Fibroblast of the conjunctiva (primary cell): ENCODE measurements at regions not wholly inside any gene's neighbourhood (a gene's known extent, or its start where the extent isn't known, plus 50 kb on each side); places are given as distances from the start of the nearest gene placed in this dataset.

Experiments
- DNase-seq: peaks from one replicate; pipeline ENCODE4 v3.0.0-alpha.2; 2010; ENCODE audit warnings: low read depth

DNA sequence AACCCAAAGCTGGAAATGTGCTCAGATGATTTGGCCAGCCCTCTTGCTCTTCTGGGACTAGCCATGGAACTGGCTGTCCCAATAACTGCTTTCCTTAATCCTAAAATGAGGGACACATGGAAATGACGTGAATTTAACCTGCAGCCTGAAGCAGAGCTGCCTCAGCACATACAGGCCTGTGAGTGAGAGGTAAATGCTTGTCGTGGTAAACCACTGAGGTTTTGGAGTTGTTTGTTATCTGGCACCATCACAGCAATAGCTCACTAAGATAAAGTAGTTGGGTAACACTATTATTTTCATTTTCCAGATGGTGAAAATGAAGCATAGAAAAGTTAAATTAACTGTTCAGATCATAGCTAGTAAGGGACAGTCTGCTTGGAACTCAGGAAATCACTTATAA is 333.4 kb upstream of the CHD6 start:
- DNase-seq = no peak

DNA sequence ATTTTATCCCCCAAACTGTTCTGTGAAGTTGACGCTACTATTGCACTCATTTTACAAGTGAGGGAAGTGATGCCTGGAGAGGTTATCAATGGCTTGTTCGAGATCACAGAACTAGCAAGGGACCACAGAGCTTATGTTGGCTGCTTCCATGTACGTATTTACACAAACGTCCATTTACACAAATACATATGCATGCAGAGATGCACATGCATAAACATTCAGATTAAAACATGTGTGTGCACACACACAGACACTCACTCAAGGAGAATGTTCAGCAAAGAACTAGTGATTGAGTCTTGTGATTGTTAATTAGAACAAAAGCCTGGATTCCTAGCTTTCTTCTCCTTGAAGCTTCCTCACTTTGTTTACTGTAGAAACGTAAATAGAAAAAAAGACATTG is 321.5 kb upstream of the CHD6 start:
- DNase-seq = no peak

DNA sequence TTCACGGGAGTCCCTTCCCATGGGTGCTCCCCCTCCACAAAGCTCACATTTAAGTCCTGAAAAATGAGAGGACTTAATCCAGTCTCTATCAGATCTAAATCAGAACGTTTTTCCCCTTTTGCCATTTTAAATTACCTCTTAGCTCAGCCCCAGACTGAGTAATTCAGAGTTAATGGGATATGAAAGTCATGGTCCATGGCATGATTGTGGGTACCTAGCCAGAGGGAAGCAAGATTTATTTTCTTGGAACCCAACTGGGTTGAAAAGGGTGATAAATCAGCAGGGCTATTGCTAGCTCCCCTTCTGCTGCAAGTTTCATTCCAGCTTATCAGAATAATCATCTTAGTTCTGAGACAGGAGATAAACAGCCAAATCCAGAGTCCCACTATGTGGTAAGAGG is 320.2 kb upstream of the CHD6 start:
- DNase-seq = no peak

DNA sequence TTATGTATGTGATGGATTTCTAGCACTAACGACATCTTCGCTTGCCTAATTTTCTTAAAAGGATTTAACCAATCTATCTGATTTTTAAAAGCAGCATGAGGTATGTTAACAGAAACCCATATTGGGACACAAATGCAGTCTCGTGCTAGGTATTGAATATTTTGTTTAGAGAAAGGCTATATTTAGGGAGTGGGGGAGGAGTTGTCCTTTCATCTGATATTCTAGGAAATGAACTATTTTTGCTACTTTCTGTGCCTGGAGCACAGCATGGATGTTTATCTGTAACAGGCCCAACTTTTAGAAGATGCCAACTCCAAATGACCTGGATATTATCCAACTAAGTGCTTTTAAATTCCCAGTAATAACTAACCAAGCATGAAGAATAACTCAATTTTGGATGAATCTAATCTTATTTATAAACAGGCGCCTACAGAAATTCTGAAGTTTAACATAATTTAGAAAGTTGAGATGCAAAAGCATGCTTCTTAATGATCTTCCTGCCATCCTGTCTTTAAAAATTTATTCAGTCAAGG is 317.1 kb upstream of the CHD6 start:
- no peak for DNase-seq

DNA sequence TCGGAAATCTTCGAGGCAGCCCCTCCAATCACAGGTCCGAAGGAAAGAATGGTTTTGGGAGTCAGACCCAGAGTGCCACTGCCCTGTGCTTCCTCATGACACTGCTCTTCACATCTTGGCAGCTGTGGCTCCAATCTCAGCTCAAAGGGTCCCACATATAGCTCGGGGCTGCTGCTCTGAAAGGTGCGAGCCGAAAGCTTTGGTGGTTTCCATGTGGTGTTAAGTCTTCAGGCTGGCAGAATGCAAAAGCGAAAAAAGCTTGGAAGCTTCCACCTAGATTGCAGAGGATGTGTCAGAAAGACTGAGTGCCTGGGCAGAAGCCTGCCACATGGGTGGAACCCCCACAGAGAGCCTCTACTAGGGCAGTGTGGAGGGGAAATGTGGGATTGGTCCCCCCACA is 314.3 kb upstream of the CHD6 start:
- no peak for DNase-seq

DNA sequence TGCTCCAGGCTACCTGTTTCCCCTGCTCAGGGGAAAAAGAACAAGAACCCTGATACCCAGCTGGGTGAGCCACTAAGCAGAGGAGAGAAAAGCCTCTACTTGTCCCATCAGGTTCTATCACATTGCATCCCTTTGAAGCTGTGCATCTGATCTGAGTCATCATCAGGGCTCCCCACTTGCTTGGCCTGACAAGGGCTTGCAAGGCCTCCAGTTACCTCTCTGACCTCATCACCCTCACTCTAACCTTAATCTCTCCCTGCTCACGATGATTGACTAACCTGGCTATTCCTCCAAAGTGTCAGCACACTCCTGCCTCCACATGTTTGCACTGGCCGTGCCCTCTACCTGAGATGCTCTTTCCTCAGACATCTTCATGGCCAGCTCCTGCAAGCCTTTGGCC is 309.5 kb upstream of the CHD6 start:
- DNase-seq = no peak

DNA sequence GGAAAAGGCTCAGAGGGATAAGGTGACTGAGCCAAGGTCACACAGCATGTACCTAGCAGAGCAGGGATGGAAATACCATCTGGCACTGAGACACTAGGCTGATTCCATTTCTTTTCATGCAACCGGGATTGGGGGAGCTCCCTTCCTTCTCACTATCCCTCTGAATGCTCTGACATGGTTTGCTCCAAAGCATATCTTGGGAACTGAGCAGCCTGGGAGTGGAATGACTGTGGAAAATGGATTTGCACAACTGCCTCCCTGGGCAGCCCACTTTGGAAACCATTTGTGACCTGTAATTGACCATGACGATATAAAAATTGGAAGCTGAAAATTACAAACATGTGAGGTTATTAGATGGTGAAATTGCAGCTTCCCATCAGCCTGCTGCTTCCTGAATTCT is 309.0 kb upstream of the CHD6 start:
- DNase-seq = no peak

DNA sequence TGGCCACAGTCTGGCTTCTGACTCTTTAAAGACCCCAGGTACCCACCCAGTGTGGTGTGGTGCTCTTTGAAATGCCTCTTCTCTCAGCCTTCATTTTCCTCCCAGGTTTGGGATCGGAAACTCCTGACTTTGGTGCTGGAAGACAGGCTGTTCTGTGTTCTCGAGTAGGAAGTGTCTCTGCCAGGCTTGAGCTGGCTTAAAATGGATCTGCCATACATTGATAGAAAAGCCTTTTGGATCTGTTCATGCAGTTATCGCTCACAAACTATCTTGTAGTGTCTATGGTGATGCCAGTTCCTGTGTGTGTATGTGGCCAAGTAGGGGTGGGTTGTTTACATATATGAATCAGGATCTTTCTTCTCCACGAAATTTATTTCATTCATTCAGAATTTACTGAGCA is 307.3 kb upstream of the CHD6 start:
- no peak for DNase-seq

DNA sequence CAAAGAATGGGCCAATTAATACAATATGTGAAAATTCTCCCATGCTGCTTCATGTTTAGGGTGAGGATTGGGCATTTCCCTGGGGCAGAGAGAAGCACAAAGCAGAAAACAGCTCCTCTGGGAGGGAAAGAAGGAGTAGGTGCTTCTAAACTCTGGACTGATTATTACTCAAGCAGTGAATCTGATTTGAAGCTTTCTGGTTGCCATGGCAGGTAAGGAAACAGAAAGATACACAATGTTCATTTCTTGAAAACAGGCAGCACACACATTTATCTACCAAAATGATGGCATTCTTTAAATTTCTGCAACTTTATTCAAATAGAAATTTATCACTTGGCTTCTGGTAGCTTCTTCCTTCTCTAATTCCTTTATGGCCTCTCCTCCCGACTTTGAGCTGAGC is 305.4 kb upstream of the CHD6 start:
- no peak for DNase-seq

DNA sequence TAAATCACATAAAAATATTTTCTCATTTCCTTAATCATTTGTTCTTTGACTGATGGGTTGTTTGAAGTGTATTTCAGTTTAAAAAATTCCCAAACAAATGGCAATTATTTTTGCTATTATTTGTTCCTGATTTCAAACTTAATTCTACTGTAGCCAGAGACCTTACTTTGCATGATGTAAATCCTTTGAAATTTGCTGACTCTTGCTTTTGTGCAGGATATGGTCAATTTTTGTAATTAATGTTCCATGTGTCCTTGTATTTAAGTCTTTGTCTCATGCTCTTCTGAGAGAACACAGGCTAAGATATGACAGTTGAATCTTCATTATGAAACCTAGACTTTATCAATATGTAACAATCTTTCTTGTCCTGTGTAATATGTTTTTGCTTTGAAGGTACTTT is 295.0 kb upstream of the CHD6 start:
- DNase-seq = no peak

DNA sequence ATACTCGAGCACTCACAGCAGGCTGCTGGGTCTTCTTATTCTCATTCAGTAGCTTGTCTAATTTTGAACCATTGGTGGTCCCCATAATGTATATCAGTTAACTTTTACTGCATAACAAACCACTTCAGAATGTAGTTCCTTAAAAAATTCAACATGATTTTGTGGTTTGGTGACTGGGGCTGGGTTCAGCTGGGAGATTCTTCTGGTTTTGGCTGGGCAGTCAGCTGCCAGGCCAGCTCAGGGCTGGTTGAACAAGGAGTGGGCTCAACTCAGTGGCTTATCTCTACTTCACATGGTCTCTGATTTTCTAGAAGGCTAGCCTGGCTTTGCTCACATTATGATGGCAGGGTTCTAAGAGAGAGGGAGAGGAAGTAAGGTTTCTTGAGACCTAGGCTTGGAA is 292.4 kb upstream of the CHD6 start:
- DNase-seq = no peak

DNA sequence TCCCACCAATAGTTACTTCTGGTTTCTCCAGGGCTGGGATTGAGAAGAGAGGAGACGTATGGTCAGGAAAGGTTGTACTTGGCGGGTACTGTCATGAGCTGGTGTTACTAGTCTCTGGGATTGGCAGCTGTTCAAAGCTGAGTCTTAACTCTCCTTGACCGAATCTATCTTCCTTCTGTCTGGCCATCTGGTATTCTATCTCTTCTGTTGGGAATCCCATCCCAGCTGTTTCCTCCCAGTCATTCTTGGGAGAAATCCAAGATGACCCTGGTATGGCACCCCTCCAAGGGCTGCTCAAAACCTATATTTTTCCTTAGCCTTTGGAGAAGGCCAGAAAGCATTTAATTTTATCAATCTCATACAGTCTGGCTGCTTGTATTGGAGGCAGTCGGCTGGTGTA is 287.0 kb upstream of the CHD6 start:
- DNase-seq = no peak

DNA sequence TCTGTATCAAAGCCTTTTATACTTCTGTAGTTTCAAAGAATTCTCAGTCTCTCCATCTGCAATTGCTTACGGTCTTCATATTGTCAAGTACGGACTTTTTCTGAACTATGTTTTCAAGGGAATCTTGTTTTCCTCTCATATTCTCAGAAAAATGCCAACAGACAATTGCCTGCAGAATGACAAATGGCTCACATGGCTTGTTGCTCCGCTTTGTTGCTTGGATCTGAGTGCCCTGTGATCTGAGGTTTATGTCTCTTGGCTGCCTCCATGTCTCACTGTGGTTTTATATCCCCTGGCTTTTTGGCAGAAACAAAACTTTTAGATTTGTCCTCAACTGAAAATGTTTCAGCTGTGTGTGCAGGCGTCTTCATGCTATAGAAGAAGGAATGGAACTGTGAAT is 285.4 kb upstream of the CHD6 start:
- no peak for DNase-seq

DNA sequence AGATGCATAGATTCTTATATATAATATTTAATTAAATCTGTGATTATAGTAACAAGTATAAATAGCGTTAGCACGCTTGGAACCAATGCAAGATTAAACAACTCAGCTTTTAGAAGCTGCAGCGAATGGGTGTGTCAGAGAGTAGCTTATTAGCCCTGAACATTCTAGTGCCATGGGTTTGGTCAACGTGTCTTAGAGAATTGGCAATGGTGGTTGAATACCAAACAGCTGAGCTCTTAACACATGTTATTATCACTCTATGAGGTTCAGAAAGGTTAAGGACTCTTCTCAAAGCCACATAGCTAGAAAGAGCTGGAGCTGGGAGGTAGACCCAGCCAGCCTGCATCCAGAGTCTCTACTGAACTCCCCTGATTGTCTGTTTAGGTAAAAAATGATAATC is 284.2 kb upstream of the CHD6 start:
- no peak for DNase-seq

DNA sequence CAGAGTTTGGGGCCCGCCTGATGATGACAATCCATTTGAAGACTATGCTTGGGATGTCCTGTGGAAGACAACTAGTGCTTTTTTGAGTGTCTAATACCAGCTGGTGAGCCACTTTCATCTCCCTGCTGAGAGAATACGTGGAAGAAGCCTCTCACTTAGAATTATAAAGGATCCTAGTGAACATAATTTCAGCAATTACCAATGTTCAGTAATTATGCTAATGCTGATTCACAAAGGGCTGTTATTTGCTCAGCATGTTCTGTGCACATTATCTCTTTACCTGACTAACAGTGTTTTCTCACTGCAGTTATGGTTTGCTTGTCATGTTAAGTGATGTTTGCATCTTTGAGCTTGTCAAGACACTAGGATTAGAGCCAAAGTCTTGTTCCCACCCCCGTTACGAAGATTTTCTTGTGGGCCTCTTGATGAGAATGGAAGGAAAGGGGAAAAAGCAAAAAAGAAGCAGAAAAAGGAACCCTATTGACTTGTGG is 282.1 kb upstream of the CHD6 start:
- DNase-seq = no peak

DNA sequence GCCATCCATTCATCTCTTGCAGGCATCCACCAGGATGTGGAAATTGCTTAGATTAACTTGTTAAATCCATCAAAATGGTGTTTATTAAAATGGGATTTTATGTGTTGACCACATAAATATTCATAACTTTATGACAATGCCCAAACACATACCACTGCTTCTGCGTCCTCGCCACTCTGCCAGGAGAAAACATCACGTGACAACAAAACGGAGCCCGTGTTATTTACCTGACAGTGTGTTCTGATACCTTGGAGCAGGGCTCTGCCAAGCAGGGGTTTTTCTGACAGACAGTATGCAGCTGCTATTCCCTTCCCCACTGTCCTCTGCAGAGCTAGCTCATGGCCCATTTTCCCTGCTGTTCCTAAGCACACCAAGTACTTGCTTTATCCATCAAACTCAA is 279.5 kb upstream of the CHD6 start:
- DNase-seq = no peak

DNA sequence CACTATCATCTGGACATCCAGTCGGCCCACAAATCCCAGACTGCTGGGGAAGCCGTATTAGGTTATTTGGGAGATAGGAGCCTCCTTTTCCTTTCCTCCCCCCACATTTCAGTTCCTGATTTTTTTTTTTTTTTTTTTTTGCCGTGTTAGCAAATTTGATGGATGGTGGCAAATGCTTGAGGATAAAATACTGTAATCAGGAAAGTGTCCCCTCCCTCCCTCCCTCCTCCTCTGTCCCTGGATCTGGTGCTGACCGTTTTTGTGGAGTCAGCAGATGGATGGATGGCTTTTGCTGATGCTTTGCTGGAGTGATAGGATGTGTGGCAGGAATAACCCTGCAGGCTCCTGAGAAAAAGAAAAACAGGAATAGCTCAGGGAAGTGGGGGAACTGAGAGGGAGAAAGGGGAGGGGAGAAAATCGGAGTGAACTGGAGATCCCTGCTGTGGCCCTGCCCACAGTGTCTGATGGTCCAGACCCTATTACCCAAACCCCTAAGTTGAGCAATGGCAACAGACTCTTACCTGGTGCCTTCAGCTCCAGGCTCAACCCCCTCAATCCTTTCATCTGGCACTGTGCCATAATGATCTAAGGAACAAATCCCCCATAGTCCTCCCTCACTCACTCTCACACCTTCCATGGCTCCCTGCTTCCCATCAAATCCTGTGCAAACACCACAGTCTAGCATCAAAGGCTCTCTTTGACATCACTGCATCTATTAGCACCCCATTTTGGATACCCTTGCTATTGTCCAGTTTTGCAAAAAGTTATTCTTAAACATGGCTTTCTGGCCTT is 277.3 kb upstream of the CHD6 start:
- DNase-seq = no peak

DNA sequence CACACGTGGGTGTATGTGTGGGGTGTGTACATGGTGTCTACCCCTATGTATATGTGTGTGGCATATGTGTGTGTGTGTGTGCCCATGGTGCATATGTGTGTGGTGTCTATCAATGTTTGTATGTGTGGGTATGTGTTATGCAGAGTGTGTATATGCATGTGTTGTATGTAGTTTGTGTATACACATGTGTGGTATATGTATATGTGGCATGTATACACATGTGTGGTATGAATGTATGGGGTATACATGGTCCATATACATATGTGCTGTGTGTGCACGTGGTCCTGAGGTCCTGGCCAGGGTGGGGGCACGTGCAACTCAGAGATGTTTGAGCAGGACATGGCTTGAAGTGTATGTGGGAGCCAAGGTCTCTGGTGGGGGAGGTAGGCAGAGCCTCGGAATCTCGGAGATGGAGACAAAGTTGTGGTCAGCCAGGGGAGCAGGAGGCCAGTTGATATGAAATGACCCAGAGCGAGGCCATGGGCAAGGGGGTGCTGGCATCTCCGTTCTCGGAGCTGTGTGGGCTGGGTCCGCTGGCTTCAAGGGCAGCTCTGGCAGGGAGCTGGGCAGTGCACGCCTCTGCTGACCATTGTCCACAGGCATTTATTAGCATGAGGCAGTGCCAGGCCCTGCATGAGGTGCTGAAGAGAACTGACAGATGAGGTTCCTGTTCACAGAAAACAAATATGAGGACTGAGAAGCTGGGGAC is 276.2 kb upstream of the CHD6 start:
- no peak for DNase-seq

DNA sequence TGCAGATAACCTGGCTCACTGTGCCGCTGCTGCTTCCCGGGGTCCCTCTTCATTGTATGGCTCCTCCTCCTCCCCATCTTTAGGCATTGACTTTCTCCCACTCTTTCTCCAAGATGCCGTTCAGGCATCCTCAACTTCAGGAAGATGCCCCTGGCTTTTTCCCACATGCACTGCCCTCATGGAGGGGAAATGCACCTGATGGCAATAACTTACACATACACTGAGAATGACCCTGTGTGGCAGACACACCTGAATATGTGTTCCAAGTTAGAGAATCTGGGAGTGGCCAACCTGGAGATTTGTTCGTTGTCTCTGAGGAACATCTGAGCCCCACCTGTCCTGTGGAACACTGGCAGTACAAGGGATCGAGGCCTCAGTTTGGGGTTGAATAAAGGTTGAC is 273.9 kb upstream of the CHD6 start:
- no peak for DNase-seq

DNA sequence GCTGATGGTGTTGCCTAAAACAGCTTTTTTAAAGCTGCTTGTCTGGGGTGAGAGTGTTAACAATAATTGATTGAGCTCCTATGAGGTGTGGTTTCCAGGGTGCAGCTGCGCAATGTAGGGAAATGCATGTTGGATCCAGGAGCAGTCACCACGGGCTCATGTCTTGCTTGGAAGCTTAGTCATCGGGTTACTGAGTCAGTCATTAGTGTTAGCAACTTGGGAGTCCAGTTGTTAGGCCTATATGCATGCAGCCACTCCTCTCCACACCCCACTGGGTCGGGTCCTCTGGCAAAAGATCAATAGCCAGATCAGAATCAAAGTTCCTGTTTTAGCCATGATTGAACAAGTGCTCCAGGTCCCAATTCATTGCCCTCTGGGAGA is 271.7 kb upstream of the CHD6 start:
- DNase-seq = no peak

DNA sequence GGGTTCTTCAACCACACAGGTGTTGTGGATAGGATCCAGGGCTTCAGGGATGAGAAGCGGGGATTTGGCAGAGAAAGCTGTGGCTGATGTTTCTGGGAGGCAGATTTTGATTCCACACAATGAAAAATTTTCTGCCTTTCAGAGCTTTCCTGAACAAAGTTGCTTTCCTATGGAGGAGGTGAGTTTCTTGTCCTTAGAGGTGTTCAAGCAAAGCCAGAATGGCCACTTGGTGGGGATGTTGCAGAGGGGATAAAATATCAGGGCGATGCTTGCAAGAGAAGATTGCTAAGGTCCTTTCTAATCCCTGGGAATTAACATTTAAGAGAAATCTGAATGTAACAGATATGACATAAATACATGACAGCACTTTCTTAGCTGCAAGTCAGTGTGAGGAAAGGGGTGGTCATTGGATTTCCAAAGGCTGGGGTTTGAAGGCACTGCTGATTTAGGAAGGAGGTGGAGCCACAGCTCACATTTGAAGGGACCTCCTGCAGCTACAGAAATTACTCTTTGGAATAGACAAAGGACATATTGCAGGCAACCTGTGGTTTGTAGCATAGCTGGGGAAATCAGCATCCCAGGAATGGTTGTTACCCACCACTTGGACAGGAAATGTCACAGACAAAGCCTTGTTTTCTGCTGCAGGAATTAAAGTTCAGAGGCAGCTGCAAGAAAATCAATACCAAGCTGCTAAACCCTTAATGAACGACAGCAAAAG is 271.1 kb upstream of the CHD6 start:
- DNase-seq = no peak

DNA sequence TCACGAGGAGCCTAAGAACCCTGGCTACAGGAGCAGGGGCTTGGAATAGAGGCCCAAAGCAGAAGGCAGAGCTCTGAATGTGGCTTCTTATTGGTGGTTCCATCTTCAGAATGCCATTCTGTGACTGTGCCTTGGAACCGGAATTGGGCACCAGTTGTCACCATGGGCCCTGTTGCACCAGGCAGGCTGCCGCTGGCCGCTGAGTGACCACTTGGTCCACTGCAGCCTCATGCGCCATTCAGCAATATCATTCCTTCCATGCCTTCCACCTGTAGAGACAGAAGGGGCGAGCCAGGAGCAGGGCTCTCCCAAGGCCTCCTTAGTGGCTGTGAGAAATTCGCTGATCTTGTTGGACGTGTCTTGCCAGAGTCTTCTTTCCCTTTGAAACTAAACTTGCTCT is 270.3 kb upstream of the CHD6 start:
- DNase-seq = no peak

DNA sequence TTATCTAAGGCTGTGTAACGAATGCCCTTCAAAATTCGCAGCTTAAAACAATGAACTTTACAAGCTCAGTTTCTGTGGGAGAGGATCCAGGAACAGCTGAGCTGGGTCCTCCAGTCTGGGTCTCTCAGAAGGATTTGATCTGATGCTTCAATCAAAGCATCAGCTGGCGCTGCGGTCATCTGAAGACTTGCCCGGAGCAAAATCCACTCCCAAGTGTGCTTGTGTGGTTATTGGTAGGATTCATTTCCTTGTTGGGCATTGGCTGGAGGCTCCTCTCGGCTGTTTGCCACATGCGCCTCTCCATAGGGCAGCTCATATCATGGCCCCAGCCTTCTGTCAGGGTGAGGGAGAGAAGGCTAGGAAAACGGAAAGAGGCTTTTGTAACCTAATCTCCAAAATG is 269.3 kb upstream of the CHD6 start:
- DNase-seq = no peak
